Mucosa of descending colon (tissue), 3 donors: ENCODE measurements at regions not wholly inside any gene's neighbourhood (a gene's known extent, or its start where the extent isn't known, plus 50 kb on each side); places are given as distances from the start of the nearest gene placed in this dataset.

Experiments
- ATAC-seq: fragments of 200-7000 bp; cut with Tn5 transposase; one replicate; pipeline ENCODE4 v1.9.1; 2020; ENCODE audit warnings: mild to moderate bottlenecking, moderate library complexity
- DNase-seq, 3 donors: peaks; one replicate each; pipeline ENCODE4 v3.0.0-alpha.2; 2020
- H3K36me3 ChIP-seq: fragments of 200-600 bp; one replicate; pipeline ENCODE4 v1.8.0; 2021; ENCODE audit warnings: low read depth, mild to moderate bottlenecking
- H3K4me1 ChIP-seq: fragments of 200-600 bp; one replicate; pipeline ENCODE4 v1.8.0; 2021; ENCODE audit warnings: low read depth, mild to moderate bottlenecking
- H3K4me3 ChIP-seq: fragments of 200-600 bp; one replicate; pipeline ENCODE4 v1.8.0; 2021; ENCODE audit warnings: mild to moderate bottlenecking
- H3K9me3 ChIP-seq: fragments of 200-600 bp; one replicate; pipeline ENCODE4 v1.8.0; 2021; ENCODE audit warnings: mild to moderate bottlenecking
- CTCF ChIP-seq: fragments of 200-600 bp; IDR thresholded peaks from one replicate; pipeline ENCODE4 v1.8.0; 2022; ENCODE audit warnings: antibody characterized with exemption, mild to moderate bottlenecking
- intact Hi-C, 2 donors: fragments of 100-400 bp; cut with DNase I in 1 of 2; cut with micrococcal nuclease in 1 of 2; formaldehyde crosslinking; loops; one replicate each; pipeline versions ENCODE4 v1.11.0 to v1.11.1; 2022; cut with DNase I, micrococcal nuclease
- donor health status: DM: no; HTN: no; CAD: no; lungs with moderate emphysema.
- donor health status: DM: no; HTN: no; CAD: no.
- donor health status: DM: no; HTN: yes; CAD: no.

GRCh38 chr2:123127236-123127635 is 897.9 kb upstream of the CNTNAP5 start:
- DNase-seq (no peak), ATAC-seq (no peak)
- H3K4me1 ChIP-seq: no peaks in the 10 kb centered on the region
- no peak for TF ChIP-seq CTCF
- H3K36me3 ChIP-seq: no peaks in the 10 kb centered on the region
- intact Hi-C loops: no loop called here
- no peak overlapping the region for H3K4me3 ChIP-seq
- peaks cover 15% of the 10 kb centered on the region for H3K9me3 ChIP-seq

- TF ChIP-seq CTCF: no peak
- no peak for ATAC-seq
- intact Hi-C loops: no loop called here
- H3K4me1 ChIP-seq: no peaks in the 10 kb centered on the region
- DNase-seq: no peak
- peaks cover 26% of the 10 kb centered on the region for H3K9me3 ChIP-seq
- H3K36me3 ChIP-seq: no peaks in the 10 kb centered on the region
- no peak overlapping the region for H3K4me3 ChIP-seq
Measured at GRCh38 chr2:123128951-123129350, 896.1 kb upstream of the CNTNAP5 start.

GRCh38 chr2:123136419-123136818 is 888.7 kb upstream of the CNTNAP5 start:
- intact Hi-C loops: no loop called here
- ATAC-seq: no peak
- peaks cover 16% of the 10 kb centered on the region for H3K9me3 ChIP-seq
- no peaks in the 10 kb centered on the region for H3K36me3 ChIP-seq
- no peak overlapping the region for H3K4me3 ChIP-seq
- DNase-seq: no peak
- no peak for TF ChIP-seq CTCF
- H3K4me1 ChIP-seq: no peaks in the 10 kb centered on the region

GRCh38 chr2:123144082-123144481 is 881.0 kb upstream of the CNTNAP5 start:
- no peak for TF ChIP-seq CTCF
- no peaks in the 10 kb centered on the region for H3K4me1 ChIP-seq
- no peak for ATAC-seq
- no peak overlapping the region for H3K4me3 ChIP-seq
- intact Hi-C loops: no loop called here
- no peaks in the 10 kb centered on the region for H3K9me3 ChIP-seq
- DNase-seq: no peak
- H3K36me3 ChIP-seq: no peaks in the 10 kb centered on the region

GRCh38 chr2:123153041-123153440 is 872.0 kb upstream of the CNTNAP5 start:
- H3K4me3 ChIP-seq: no peak overlapping the region
- no peak for TF ChIP-seq CTCF
- no peaks in the 10 kb centered on the region for H3K36me3 ChIP-seq
- ATAC-seq (no peak), DNase-seq (no peak)
- H3K9me3 ChIP-seq: no peaks in the 10 kb centered on the region
- intact Hi-C loops: no loop called here
- no peaks in the 10 kb centered on the region for H3K4me1 ChIP-seq

GRCh38 chr2:123154195-123154594 is 870.9 kb upstream of the CNTNAP5 start:
- Histone ChIP-seq H3K4me1 (no peaks in the 10 kb centered on the region), H3K4me3 (no peak overlapping the region), H3K36me3 (no peaks in the 10 kb centered on the region), H3K9me3 (no peaks in the 10 kb centered on the region)
- intact Hi-C loops: no loop called here
- no peak for TF ChIP-seq CTCF
- DNase-seq (no peak), ATAC-seq (no peak)
